HFFc6 (cell line): ENCODE measurements at regions not wholly inside any gene's neighbourhood (a gene's known extent, or its start where the extent isn't known, plus 50 kb on each side); places are given as distances from the start of the nearest gene placed in this dataset.

ENCODE experiments used
- DNase-seq: peaks from one replicate; pipeline ENCODE4 v3.0.0-alpha.2; 2018
- H3K27ac Mint-ChIP-seq: 2 replicates; pipeline ENCODE4 v1.8.0; 2020; ENCODE audit warnings: mild to moderate bottlenecking, mixed read lengths
- H3K27me3 Mint-ChIP-seq: 2 replicates; pipeline ENCODE4 v1.8.0; 2021; ENCODE audit warnings: mild to moderate bottlenecking, moderate library complexity, mixed read lengths; ENCODE audit not compliant: insufficient read depth
- H3K36me3 Mint-ChIP-seq: 2 replicates; pipeline ENCODE4 v1.8.0; 2021; ENCODE audit warnings: low read depth, mixed read lengths
- H3K4me1 Mint-ChIP-seq: 2 replicates; pipeline ENCODE4 v1.8.0; 2020; ENCODE audit warnings: low read depth, mixed read lengths
- H3K4me3 Mint-ChIP-seq: 2 replicates; pipeline ENCODE4 v1.8.0; 2020; ENCODE audit warnings: mild to moderate bottlenecking, moderate library complexity, mixed read lengths
- H3K9me3 Mint-ChIP-seq: 2 replicates; pipeline ENCODE4 v1.8.0; 2020; ENCODE audit warnings: mild to moderate bottlenecking, mixed read lengths
- CTCF ChIP-seq: fragments of 200-600 bp; sonication (generic); IDR thresholded peaks from 2 replicates; pipeline ENCODE4 v1.5.0; 2021; ENCODE audit warnings: antibody characterized with exemption, mild to moderate bottlenecking

GRCh38 chr3:64351713-64352638, 126.7 kb upstream of the PRICKLE2 start:
- TF ChIP-seq CTCF = no peak
- H3K9me3 Mint-ChIP-seq = no peaks in the 10 kb centered on the region
- peaks cover 70% of the 10 kb centered on the region for H3K4me1 Mint-ChIP-seq
- DNase-seq = peak; percentile 20
- peak overlapping the region; percentile 80 for H3K27ac Mint-ChIP-seq
- no peaks in the 10 kb centered on the region for H3K36me3 Mint-ChIP-seq
- H3K4me3 Mint-ChIP-seq = peak overlapping the region; percentile 56
- H3K27me3 Mint-ChIP-seq = peaks cover 2% of the 10 kb centered on the region

GRCh38 chr3:64349551-64349950, 124.3 kb upstream of the PRICKLE2 start:
- Mint-ChIP-seq H3K4me3 (no peak overlapping the region), H3K9me3 (no peaks in the 10 kb centered on the region), H3K27ac (no peak overlapping the region), H3K36me3 (no peaks in the 10 kb centered on the region), H3K4me1 (peaks cover 76% of the 10 kb centered on the region), H3K27me3 (peaks cover 2% of the 10 kb centered on the region)
- TF ChIP-seq CTCF = no peak
- no peak for DNase-seq

- H3K36me3 Mint-ChIP-seq = no peaks in the 10 kb centered on the region
- no peaks in the 10 kb centered on the region; the same call in 1 of the 2 replicates for H3K27me3 Mint-ChIP-seq
- no peaks in the 10 kb centered on the region for H3K9me3 Mint-ChIP-seq
- TF ChIP-seq CTCF = no peak
- peak overlapping the region; percentile 64 for H3K4me3 Mint-ChIP-seq
- peak overlapping the region; percentile 99 for H3K27ac Mint-ChIP-seq
- DNase-seq = peak; percentile 81
- H3K4me1 Mint-ChIP-seq = peaks cover 78% of the 10 kb centered on the region
Observed at GRCh38 chr3:64345371-64345770, 120.1 kb upstream of the PRICKLE2 start.

DNA sequence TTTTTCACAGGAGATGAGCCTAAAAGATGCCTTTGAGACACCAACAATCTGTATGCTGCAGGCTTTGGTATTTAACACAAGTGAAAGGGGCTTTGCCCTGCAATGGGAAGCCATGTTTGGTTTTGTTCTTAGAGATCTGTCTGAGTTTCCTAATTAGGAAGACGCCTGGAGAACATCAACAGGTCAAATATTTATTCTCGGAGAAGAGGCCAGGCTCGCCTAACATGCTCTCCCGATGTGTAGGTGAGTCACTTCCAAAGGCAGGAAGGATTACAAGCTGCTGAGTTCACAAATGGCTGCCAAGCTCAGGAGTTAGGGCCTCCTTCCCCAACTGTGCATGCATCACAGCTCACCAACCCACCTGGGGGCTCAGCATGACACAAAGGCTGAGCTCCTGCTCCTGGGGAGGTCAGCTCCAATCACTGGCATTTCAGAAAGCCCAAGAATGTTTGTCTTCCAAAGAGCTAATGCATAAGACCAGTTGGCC, 119.5 kb upstream of the PRICKLE2 start:
- H3K27me3 Mint-ChIP-seq = no peaks in the 10 kb centered on the region; the same call in 1 of the 2 replicates
- no peaks in the 10 kb centered on the region for H3K36me3 Mint-ChIP-seq
- H3K4me1 Mint-ChIP-seq = peaks cover 78% of the 10 kb centered on the region
- H3K9me3 Mint-ChIP-seq = no peaks in the 10 kb centered on the region
- H3K27ac Mint-ChIP-seq = peak overlapping the region; percentile 99
- no peak for TF ChIP-seq CTCF
- DNase-seq = peak; percentile 64
- H3K4me3 Mint-ChIP-seq = peak overlapping the region; percentile 64

DNA sequence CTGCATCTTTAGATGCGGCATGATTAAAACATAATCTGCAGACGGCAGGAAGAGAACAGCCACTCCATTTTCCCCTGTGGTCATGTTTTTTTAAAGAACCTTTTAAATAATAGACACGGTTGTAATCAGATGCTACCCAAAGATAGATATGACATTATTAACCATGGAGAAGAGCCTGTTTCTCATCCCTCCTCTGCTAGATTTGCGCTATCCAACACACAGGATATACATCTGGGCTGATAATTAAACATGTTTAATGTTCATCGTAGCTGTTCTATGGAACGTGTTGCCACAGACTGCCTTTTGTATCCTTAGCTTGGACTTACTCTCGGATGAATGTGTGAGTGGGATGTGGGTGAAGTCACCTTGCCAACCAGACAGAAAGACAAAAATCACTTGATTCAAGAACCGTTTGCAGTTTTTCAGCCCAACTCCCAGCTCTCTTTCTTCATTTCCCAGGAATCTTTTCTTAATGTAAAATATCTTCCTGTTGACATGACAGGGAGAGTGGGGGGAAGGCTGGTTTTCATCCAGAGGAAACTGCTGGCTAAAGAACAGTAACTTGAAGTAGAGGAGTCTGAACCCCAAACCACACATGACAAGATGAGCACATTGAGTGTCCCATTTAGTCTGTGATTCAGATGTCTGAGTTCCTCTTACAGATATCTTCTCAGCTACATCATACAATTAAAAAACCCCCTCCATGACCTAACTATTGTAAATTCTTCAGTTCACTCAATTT, 118.6 kb upstream of the PRICKLE2 start:
- DNase-seq = peak; percentile 72
- Mint-ChIP-seq H3K9me3 (no peaks in the 10 kb centered on the region), H3K27me3 (no peaks in the 10 kb centered on the region; the same call in 1 of the 2 replicates), H3K27ac (peak overlapping the region; percentile 99), H3K36me3 (no peaks in the 10 kb centered on the region), H3K4me3 (peak overlapping the region; percentile 64), H3K4me1 (peaks cover 74% of the 10 kb centered on the region)
- TF ChIP-seq CTCF = no peak
